ENCODE measurements at regions not wholly inside any gene's neighbourhood (a gene's known extent, or its start where the extent isn't known, plus 50 kb on each side); places are given as distances from the start of the nearest gene placed in this dataset.

DNA sequence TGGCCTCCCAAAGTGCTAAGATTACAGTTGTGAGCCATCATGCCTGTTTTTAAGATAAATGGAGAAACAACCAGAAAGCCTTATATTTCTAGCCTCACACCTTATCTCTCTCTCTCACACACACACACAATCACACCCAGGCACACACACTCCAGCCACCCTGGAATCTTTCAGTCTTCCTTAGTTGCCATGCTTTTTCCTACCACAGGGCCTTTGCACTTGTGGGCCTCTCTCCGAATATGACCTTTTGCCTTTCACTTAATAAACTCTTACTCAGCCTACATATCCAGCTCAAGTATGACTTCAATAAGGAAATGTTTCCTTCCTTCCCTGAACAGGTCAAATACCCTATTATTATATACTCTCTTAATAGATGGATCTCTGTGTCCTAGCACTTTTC, 290.7 kb downstream of the NFIB start:
- BruUV-seq (replicated peaks) = no TSS peak
- dilution Hi-C loops (cut with MboI; ENCODE audit: extremely low pct_ligation_motif_present, low sequenced_read_pairs) (no loop called here), intact Hi-C loops (cut with micrococcal nuclease) (no loop called here)
- CTCF ChIA-PET = no interaction called here
- no peak overlapping the region for H3K9ac ChIP-seq (replicated peaks; ENCODE audit: extremely low read depth, insufficient read depth, low read length)
- no peak for FAIRE-seq
- no peaks in the 10 kb centered on the region for H3K79me2 ChIP-seq (ENCODE audit: control insufficient read depth, insufficient read depth, low read length)
- H4K20me1 ChIP-seq (replicated peaks; ENCODE audit: control insufficient read depth, extremely low read depth, insufficient read depth, low read length) = no peaks in the 10 kb centered on the region
- H3K4me3 ChIP-seq (replicated peaks in 1 of 3; ENCODE audit: insufficient read depth in 1 of 3, low read depth in 1 of 3, low read length in 3 of 3) = no peak overlapping the region
- H3K27me3 ChIP-seq (ENCODE audit: control insufficient read depth in 2 of 2, insufficient read depth in 2 of 2, low read length in 2 of 2) = no peaks in the 10 kb centered on the region
- no peaks in the 10 kb centered on the region for H3K9me3 ChIP-seq (replicated peaks; ENCODE audit: control insufficient read depth, insufficient read depth, low read length)
- no peak overlapping the region for H3K4me2 ChIP-seq (ENCODE audit: insufficient read depth, low read length)
- no peaks in the 10 kb centered on the region for H3K36me3 ChIP-seq (ENCODE audit: control insufficient read depth in 2 of 2, extremely low read depth in 1 of 2, insufficient read depth in 2 of 2, low read length in 2 of 2)
- no peak overlapping the region for H2AFZ ChIP-seq (ENCODE audit: low read depth, low read length)
- H3K27ac ChIP-seq (ENCODE audit: insufficient read depth, low read depth, low read length) = no peak overlapping the region
- POLR2A ChIA-PET = no interaction called here
- no peaks in the 10 kb centered on the region for H3K9me1 ChIP-seq (replicated peaks; ENCODE audit: control insufficient read depth, extremely low read depth, insufficient read depth, low read length)
- no peak for DNase-seq (ENCODE audit: low read depth, low spot score)
- TF ChIP-seq POLR2AphosphoS5 (IDR thresholded peaks at IDR 0.05; ENCODE audit: insufficient read depth, low read depth, low read length) (no peak), MYC (IDR thresholded peaks at IDR 0.05; ENCODE audit: low read depth, low read length) (no peak), POLR2A (IDR thresholded peaks at IDR 0.05; ENCODE audit: low read depth, low read length) (no peak), FOS (IDR thresholded peaks at IDR 0.05; ENCODE audit: borderline replicate concordance, insufficient read depth, low read length) (no peak), CTCF (IDR thresholded peaks at IDR 0.05; ENCODE audit: extremely low read depth in 1 of 2, insufficient read depth in 1 of 2, low read depth in 1 of 2, low read length in 2 of 2) (no peak), MAX (IDR thresholded peaks at IDR 0.05; ENCODE audit: insufficient read depth, insufficient read length) (no peak), EZH2 (IDR thresholded peaks at IDR 0.05; ENCODE audit: borderline replicate concordance, low read depth, low read length, severe bottlenecking) (no peak), GATA2 (IDR thresholded peaks at IDR 0.05; ENCODE audit: insufficient read depth, insufficient read length, low read depth, low read length) (no peak), JUN (IDR thresholded peaks at IDR 0.05; ENCODE audit: borderline replicate concordance, insufficient read depth, insufficient read length, low read depth) (no peak)
- H3K4me1 ChIP-seq (ENCODE audit: control insufficient read depth, extremely low read depth, insufficient read depth, low read length) = peaks cover 27% of the 10 kb centered on the region

Measured in endothelial cell of umbilical vein (primary cell).